Keratinocyte (primary cell): ENCODE measurements at regions not wholly inside any gene's neighbourhood (a gene's known extent, or its start where the extent isn't known, plus 50 kb on each side); places are given as distances from the start of the nearest gene placed in this dataset.

Experiments
- DNase-seq: peaks from one replicate; pipeline ENCODE4 v3.0.0-alpha.2; 2011; ENCODE audit warnings: low read depth, missing footprints, low spot score
- FAIRE-seq: peaks from 2 replicates; lab custom pipeline; 2011; peaks lifted over from hg19 to GRCh38; lab: Jason Lieb, UNC
- H2AFZ ChIP-seq: 2 replicates; pipeline ENCODE4 v1.6.0; 2012; ENCODE audit warnings: low read length, control low read depth, inconsistent platforms; ENCODE audit not compliant: control insufficient read depth
- H3K27ac ChIP-seq: 2 replicates; pipeline ENCODE4 v1.5.1; 2011; ENCODE audit warnings: low read length; ENCODE audit not compliant: control insufficient read depth, insufficient read depth
- H3K27me3 ChIP-seq: 3 replicates; pipeline ENCODE4 v1.6.0; 2011; ENCODE audit warnings: low read length; ENCODE audit not compliant: control insufficient read depth, insufficient read depth; ENCODE audit errors: extremely low read depth
- H3K36me3 ChIP-seq, 2 experiments: 2 replicates in 1 of 2; 3 replicates in 1 of 2; pipeline ENCODE4 v1.5.1; 2011; ENCODE audit warnings: low read length in 2 of 2, mild to moderate bottlenecking in 1 of 2; ENCODE audit not compliant: control insufficient read depth in 2 of 2, insufficient read depth in 2 of 2; ENCODE audit errors: extremely low read depth in 1 of 2
- H3K4me1 ChIP-seq: 3 replicates; pipeline ENCODE4 v1.5.1; 2011; ENCODE audit warnings: low read length; ENCODE audit not compliant: control insufficient read depth, insufficient read depth; ENCODE audit errors: extremely low read depth
- H3K4me2 ChIP-seq: 3 replicates; pipeline ENCODE4 v1.6.0; 2011; ENCODE audit warnings: low read depth, low read length; ENCODE audit not compliant: control insufficient read depth, insufficient read depth; ENCODE audit errors: extremely low read depth
- H3K4me3 ChIP-seq, 3 experiments: fragments of 200-600 bp in 1 of 3; sonication (generic) in 1 of 3; 2 replicates in 2 of 3; 3 replicates in 1 of 3; pipeline ENCODE4 v1.5.1; 2011 to 2016; ENCODE audit warnings: low read length in 3 of 3, mild to moderate bottlenecking in 3 of 3, control low read depth in 2 of 3, inconsistent platforms in 1 of 3, low read depth in 1 of 3, mixed read lengths in 1 of 3, mixed run types in 1 of 3, moderate library complexity in 1 of 3; ENCODE audit not compliant: control insufficient read depth in 2 of 3, insufficient read depth in 2 of 3; ENCODE audit errors: extremely low read depth in 1 of 3
- H3K79me2 ChIP-seq: 2 replicates; pipeline ENCODE4 v1.6.0; 2012; ENCODE audit warnings: low read length; ENCODE audit not compliant: control insufficient read depth, insufficient read depth
- H3K9ac ChIP-seq: 3 replicates; pipeline ENCODE4 v1.6.0; 2011; ENCODE audit warnings: low read length; ENCODE audit not compliant: control insufficient read depth, insufficient read depth; ENCODE audit errors: extremely low read depth
- H3K9me1 ChIP-seq: 3 replicates; pipeline ENCODE4 v1.6.0; 2011; ENCODE audit warnings: low read length; ENCODE audit not compliant: control insufficient read depth, insufficient read depth; ENCODE audit errors: extremely low read depth
- H3K9me3 ChIP-seq: 2 replicates; pipeline ENCODE4 v1.5.1; 2012; ENCODE audit warnings: low read depth, low read length; ENCODE audit not compliant: control insufficient read depth
- H4K20me1 ChIP-seq: 3 replicates; pipeline ENCODE4 v1.6.0; 2011; ENCODE audit warnings: low read length; ENCODE audit not compliant: control insufficient read depth, insufficient read depth; ENCODE audit errors: extremely low read depth
- EZH2 ChIP-seq: IDR thresholded peaks from one replicate; pipeline ENCODE4 v1.6.1; 2012; ENCODE audit warnings: inconsistent platforms, mild to moderate bottlenecking, low read length, moderate library complexity
- dilution Hi-C: fragments of 300-500 bp; cut with MboI; formaldehyde crosslinking; loops from one replicate; pipeline ENCODE4 v1.7.0; 2020; ENCODE audit warnings: low sequenced_read_pairs; ENCODE audit not compliant: extremely low pct_ligation_motif_present
- TF ChIP-seq, protein P1 (sequence below), 3 experiments: IDR thresholded peaks in 1 of 3; conservative IDR thresholded peaks in 1 of 3; optimal IDR thresholded peaks in 1 of 3; 2 replicates in 2 of 3; 3 replicates in 1 of 3; pipeline versions ENCODE3 to v1.5.1; 2011; ENCODE audit warnings: low read length in 3 of 3, mild to moderate bottlenecking in 3 of 3, moderate library complexity in 2 of 3, control low read depth in 1 of 3, inconsistent platforms in 1 of 3; ENCODE audit not compliant: insufficient read depth in 2 of 3; ENCODE audit errors: extremely low read depth in 1 of 3

DNA sequence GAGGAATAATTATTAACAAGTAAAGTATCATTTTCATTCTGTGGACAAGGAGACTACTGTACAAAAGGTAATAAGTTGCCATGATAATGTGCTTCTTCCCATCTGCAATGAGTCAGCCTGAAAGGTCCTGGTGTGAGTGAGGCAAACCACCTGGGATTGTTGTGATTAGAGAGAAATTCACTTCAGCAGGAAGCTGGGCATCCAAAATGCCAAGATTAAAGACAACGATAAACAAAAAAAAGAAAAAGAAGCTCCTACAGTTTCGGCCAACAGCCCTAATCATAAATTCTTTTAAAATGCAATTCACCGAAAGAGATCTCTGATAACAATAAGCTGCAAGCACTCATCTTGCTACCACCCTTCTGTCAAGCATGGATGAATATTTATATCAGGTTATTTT lies 507.8 kb downstream of the TUSC7 start:
- Histone ChIP-seq H3K9me1 (no peaks in the 10 kb centered on the region), H3K27ac (no peak overlapping the region), H3K9me3 (no peaks in the 10 kb centered on the region), H3K4me2 (no peak overlapping the region), H3K9ac (no peak overlapping the region), H3K36me3 (no peaks in the 10 kb centered on the region), H3K4me3 (no peak overlapping the region), H3K4me1 (no peaks in the 10 kb centered on the region), H4K20me1 (no peaks in the 10 kb centered on the region), H2AFZ (no peak overlapping the region), H3K27me3 (no peaks in the 10 kb centered on the region), H3K79me2 (no peaks in the 10 kb centered on the region)
- TF ChIP-seq, protein P1, sequence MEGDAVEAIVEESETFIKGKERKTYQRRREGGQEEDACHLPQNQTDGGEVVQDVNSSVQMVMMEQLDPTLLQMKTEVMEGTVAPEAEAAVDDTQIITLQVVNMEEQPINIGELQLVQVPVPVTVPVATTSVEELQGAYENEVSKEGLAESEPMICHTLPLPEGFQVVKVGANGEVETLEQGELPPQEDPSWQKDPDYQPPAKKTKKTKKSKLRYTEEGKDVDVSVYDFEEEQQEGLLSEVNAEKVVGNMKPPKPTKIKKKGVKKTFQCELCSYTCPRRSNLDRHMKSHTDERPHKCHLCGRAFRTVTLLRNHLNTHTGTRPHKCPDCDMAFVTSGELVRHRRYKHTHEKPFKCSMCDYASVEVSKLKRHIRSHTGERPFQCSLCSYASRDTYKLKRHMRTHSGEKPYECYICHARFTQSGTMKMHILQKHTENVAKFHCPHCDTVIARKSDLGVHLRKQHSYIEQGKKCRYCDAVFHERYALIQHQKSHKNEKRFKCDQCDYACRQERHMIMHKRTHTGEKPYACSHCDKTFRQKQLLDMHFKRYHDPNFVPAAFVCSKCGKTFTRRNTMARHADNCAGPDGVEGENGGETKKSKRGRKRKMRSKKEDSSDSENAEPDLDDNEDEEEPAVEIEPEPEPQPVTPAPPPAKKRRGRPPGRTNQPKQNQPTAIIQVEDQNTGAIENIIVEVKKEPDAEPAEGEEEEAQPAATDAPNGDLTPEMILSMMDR (optimal IDR thresholded peaks at IDR 0.05 in 1 of 3, IDR thresholded peaks at IDR 0.05 in 1 of 3, conservative IDR thresholded peaks at IDR 0.05 in 1 of 3; ENCODE audit: extremely low read depth in 1 of 3, insufficient read depth in 2 of 3, low read length in 3 of 3): no peak
- no peak for FAIRE-seq
- dilution Hi-C loops: no loop called here
- DNase-seq: no peak

DNA sequence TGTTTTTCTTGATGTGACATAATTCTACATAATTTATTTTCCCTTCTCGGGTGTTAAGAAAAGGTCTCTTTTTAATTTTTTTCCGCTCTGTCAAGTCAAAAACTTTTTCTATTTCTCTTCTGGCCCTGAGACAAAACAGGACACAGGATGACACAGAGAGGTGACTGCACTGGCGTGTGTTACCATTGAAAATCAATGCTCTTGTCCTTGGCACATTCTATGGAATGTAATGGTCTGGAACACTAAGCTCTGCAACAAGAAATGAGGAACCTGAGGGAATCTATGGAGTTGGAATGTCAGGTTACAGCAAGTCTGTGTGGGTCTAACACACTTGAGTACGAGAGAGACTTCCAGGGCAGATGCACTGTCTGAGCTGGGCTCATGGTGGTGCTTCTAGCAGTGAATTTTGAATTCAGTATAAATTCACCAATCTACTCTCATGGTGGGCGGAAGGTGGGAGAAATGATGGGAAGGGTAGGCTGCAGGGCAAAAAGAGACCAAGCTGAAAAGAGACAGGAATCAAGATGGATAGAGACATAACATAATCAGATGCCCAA lies 508.3 kb downstream of the TUSC7 start:
- no peaks in the 10 kb centered on the region for H3K79me2 ChIP-seq
- no peak overlapping the region for H3K27ac ChIP-seq
- H3K36me3 ChIP-seq: no peaks in the 10 kb centered on the region
- H3K4me2 ChIP-seq: no peak overlapping the region
- H3K4me3 ChIP-seq: no peak overlapping the region
- dilution Hi-C loops: no loop called here
- no peaks in the 10 kb centered on the region for H3K9me1 ChIP-seq
- no peaks in the 10 kb centered on the region for H4K20me1 ChIP-seq
- H3K9ac ChIP-seq: no peak overlapping the region
- TF ChIP-seq EZH2: no peak
- TF ChIP-seq, protein P1 (optimal IDR thresholded peaks at IDR 0.05 in 1 of 3, IDR thresholded peaks at IDR 0.05 in 1 of 3, conservative IDR thresholded peaks at IDR 0.05 in 1 of 3; ENCODE audit: extremely low read depth in 1 of 3, insufficient read depth in 2 of 3, low read length in 3 of 3): no peak
- FAIRE-seq: no peak
- H3K4me1 ChIP-seq: no peaks in the 10 kb centered on the region
- no peaks in the 10 kb centered on the region for H3K27me3 ChIP-seq
- H3K9me3 ChIP-seq: no peaks in the 10 kb centered on the region
- H2AFZ ChIP-seq: no peak overlapping the region
- DNase-seq: no peak
